LNCAP (cell line): ENCODE measurements at regions not wholly inside any gene's neighbourhood (a gene's known extent, or its start where the extent isn't known, plus 50 kb on each side); places are given as distances from the start of the nearest gene placed in this dataset.

Source experiments
- CTCF ChIP-seq: fragments of 450-650 bp; IDR thresholded peaks from 2 replicates; pipeline ENCODE4 v1.5.1; 2017; ENCODE audit warnings: mild to moderate bottlenecking

DNA sequence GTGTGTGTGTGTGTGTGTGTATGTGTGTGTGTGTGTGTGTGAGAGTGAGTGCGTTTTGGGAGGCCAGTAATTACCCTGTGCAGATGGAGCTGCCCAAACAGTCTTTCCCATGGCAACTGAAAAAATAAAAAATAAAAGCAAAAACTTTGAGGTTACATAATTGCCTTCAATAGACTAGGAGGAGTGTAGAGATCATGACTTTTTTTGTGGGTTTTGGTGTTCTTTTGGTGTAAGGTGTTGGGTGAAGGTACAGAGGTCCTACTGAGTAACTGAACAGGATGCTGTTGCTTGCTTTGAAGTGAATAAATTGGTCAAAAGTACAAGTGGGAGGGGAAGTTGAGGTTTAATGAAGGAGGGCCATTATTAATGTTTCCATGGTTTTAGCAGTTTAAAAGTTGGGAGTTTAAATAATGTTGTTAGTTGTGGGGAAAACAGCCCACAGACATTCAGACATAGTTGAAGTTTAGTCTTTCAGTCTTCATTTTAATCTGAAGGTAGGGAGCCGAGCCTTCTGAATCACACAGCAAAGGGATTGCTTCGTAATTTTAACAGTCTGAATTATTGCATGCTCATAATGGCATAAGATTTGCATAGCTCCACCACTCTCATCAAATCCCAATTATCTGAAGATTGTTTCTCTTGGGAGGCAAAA lies 251.4 kb downstream of the PRL start:
- no peak for TF ChIP-seq CTCF

DNA sequence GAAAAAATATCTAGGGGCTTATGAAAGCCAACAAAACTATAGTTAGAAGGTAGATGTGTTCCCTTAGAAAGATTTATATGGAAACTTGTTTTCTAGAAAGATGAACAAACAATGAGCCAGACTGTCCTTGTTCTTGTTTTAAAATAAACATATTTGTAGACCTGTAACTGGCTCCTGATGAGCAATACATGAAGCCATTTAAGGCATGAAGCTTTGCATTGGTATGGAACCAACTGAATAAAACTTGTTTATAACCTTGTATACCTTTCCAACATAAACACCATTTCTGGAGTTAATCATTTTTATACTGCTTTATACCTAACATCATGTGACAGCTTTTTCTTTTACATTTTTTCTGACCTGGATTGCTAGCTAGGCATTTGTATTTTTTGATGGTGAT lies 247.8 kb downstream of the PRL start:
- TF ChIP-seq CTCF: no peak

DNA sequence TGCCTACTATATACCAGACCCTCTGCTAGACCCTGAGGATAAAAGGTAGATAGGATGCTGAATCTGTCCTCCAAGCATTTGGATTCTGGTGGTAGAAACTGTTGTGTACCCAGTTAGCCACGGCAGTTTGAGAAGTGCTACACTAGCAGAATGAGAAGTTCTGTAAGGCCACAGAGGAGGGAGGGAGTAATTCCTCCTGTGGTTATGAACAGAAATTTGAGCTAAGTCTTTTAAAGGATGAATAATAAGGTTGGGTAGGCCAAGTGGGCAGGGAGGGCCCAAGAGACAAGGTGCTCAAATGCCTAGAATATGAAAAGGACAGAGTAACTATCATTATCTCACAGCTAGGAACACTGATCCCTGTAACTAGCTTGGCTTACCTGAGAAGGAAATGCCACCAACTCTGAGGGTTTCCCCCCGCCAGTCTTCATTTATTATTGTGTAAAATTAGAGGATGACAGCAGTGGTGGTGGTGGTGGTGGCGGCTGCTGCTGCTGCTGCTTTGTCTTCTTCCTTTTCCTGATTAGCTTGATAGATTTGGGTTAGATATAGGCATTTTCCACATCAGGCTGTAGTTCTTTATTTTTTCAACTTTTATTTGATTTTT lies 243.3 kb downstream of the PRL start:
- TF ChIP-seq CTCF: no peak

GRCh38 chr6:22056398-22056797 lies 240.4 kb downstream of the PRL start:
- TF ChIP-seq CTCF: no peak

DNA sequence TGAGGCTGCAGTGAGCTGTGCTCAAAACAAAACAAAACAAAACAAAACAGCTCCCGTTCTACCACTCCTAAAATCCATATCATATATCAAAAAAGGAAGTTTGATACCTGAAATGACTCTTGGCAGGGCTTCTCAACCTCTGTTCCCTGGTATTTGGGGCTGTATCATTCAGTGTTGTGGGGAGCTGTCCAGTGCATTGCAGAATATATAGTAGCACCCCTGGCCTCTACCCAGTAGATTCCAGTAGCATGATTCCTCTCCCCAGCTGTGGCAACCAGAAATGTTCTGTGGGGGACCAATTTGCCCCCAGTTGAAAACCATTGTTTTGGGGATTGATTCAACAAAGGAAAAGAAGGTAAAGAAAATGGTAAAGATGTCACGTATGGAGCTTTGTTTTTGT lies 238.9 kb downstream of the PRL start:
- TF ChIP-seq CTCF: no peak

GRCh38 chr6:22059126-22059525 lies 237.7 kb downstream of the PRL start:
- no peak for TF ChIP-seq CTCF

- TF ChIP-seq CTCF: no peak
These were observed 236.9 kb downstream of the PRL start for GRCh38 chr6:22059946-22060345.
